Fibroblast of upper back skin (primary cell): ENCODE measurements at regions not wholly inside any gene's neighbourhood (a gene's known extent, or its start where the extent isn't known, plus 50 kb on each side); places are given as distances from the start of the nearest gene placed in this dataset.

Source experiments
- DNase-seq: peaks from one replicate; pipeline ENCODE4 v3.0.0-alpha.2; 2013

DNA sequence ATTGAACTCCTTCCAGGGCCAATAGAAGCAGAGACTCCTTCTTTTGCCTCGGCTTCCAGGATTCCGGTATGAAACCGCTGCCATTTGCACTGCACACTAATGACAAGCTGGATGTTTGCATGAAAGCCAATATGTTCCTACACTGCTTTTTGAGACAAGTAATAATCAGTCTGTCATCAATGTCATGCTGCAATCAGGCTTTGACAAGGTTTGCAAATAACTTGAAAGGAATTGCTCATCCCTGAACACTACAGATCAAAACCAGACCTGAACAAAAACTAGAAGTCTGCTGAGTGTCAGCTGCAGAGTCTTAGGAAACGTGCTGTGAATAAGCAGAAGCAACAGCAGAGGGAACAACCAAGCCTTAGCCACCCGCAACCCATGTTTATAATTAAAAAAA lies 720.7 kb upstream of the CXADR start:
- peak; percentile 36 for DNase-seq

DNA sequence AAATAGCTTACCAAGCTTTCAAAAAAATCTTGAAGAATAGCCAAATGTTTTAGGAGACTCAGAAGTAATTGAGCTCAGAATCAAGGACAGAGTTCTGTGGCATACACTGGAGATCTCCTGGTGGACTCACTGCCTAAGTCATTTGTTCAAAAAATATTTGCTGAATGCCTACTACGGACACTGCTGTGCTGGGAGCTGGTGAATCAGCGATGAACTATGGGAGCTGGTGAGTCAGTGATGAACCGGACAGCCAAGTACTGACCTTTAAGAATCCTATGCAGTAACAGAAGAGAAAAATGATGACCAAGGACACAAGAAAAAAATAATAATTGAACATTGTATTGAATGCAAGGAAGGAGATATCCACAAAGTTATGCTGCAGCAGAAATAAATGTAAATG lies 717.9 kb upstream of the CXADR start:
- peak; percentile 89 for DNase-seq

DNA sequence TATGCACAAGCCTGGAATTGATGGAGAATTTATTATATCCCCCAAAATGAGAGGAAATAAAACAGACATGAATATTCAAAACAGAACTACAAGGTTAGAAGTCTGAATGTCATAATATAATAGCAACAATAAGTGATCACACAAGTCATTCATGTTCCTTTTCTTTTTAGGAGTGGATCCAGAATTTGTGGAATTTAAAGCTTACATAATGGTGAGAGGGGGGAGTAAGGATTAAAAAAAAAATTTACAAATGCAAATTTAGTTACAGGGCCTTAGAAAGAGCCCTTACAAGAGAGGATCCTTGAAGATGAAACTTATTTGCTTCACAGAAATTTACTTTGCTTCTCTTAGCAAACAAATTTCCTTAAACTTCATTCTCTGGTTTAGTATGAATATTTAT lies 716.1 kb upstream of the CXADR start:
- DNase-seq = no peak

DNA sequence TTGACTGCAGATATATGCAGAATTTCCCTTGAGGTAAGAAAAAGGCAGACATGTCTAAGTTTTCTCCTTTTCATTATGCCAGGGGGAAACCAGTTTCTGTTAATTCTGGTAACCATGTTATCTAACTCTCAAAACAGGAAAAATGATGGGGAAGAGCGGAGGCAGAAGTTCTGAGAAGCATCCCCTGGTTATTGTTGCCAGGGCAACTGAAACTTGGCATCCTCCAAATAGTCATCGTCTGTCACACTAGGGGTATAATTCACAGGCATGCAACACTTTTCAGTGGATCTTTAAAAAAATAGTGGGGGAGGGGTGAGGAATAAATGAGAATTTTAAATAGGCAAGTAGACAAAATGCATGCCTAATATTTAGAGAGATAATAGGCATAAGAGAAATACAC lies 715.3 kb upstream of the CXADR start:
- no peak for DNase-seq

DNA sequence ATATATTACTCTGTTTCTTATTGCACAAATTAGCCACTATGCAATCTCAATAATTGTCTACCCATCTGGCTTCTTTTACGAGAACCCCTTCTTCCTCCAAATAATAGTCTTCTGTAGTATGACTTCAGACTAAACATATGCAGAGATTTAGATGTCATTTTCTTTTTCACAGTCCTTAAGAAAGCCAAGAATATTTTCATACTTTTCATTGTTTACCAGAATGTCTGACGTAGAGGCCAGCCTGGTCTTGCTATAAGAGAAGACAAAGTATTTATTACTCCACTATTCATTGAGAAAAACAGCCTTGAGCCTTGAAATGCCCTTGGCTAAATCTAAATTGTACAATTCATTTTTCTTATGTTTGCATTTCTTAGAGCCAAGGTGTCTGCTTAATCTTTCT lies 714.9 kb upstream of the CXADR start:
- no peak for DNase-seq

DNA sequence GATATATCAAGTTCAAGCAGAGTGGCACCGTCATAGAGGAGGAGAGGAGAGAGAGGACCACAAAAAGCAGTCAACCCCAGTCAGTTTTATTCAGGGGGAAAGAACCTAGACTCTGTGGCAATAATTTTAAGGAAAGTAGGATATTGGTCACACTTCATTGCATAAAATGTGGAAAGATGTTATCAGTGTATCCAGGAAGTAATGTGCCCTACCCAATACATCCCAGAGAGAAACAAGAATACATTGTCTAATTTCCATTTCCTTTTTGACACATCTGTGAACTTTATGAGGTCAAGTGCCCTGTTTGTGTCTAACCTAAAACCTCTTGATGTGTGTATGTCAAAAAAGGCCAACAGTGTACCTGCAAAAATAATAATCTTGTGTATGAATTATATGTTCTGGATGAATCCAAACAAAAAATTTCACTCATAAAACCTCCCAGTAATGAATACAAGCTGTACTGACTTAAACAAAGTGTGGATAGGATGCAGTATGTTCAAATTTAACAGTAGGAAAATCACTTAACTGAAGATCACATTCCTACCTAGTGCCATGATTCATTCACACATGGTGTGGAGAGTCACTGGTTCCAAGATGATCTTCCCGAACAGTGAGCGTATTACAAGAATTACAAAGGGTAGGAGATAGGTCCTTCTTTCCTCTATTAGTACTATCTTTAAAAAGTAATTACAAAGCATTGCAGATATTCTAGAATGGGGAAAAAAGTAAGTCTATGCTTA lies 712.1 kb upstream of the CXADR start:
- no peak for DNase-seq

DNA sequence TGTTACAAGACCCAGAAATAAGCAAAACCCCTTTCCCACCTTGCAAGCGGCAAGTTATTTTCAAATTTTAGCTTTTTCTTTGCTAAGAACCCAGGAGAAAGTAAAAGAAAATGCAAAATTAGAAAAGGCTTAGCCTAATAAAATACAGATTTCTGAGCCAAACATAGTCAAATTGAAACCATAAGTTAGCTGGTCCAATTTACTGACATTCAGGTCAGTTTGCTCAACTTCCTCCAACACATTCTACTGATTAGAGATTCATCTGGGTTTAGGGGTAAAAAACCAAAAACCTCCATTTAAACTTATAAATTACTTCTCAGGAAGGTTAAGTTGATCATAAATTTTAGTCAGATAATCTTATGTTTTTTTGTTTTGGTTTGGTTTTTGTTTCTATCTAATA lies 701.8 kb upstream of the CXADR start:
- no peak for DNase-seq

DNA sequence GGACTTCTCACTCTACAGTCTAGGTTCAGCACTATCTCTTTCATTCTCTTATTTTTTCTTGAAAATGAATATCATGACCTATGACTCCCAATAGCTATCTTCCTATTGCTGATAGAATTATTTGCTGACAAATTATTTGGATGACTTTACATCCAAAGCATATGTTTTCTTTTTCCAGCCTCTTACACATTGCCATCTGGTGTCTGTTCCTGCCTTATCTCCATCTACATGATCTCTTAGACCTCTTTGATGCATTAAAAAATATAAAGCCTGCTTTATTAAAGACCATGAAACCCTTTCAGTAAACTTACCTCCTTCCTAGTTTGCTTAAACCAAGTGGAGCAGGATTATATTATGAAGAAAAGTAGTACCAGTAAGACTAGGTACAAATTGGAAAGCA lies 700.9 kb upstream of the CXADR start:
- DNase-seq = no peak

DNA sequence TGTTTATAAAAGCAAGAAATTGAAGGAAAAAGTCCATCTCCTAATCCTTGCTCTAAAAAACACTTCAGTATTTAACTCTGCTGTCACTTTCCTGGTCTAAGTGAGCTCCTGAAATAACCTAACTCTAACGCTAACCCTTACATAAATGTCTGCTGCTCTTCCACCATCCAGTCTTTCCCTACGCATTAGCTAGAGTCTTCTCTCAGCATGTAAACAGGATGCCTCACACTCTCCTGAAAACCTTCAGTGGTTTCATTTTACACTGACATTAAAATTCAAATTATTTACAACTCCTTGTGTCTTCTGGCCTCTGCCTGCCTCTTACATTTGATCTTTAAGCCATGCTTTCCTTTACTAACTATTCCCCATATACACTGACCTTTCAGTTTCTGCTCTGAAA lies 697.6 kb upstream of the CXADR start:
- no peak for DNase-seq

DNA sequence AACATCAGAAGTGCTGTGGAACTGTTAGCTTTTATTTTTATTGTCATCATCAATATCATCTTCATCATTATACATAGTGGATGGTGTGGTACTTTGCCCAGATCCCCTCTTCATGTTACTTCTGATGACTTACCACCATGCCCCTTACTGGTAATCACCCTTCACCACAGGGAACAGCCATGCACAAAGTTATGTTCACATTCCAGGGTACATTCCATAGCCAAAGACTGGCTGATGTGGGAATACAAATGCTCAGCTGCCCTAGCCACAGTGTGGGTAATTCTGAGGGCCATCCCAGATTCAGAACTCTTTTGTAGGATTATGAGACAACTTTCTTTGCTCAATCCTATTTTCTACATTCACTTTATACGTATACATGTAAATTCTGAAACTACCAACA lies 691.3 kb upstream of the CXADR start:
- DNase-seq = peak; percentile 38

DNA sequence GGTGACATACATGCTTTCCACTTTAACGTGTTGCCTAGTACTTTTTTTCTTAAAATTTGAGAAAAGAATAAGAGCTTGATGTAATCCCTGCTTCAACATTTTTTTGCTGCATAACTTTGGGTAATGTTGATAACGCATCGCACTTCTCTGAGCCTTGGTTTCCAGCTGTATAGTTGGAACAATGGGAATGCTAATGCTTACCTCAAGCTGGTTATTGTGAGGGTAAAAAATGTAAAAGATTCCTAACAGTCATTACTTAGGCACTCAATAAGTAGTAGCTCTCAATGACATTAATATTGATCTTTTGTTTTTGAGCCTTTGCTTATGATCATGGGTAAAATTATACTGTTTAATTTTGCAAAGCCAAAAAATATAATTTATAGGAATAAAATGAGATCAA lies 683.3 kb upstream of the CXADR start:
- DNase-seq = no peak

DNA sequence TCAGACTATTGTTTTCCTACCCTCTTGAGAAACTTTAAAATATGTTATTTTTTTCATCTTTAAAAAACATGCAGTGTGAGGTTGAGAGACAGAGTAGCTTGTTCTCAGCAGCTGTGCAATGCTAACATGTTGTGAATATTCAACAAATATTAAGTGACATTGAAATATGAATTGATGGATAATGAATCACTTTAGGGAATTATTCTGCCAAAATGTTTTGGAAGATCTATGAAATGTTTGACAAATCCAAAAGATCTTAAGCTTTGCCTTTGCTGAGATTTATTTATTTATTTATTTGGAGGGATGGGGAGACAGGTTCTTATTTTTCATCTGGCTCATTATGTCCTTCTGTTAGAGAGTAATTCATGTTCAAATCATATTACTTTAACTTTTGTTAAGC lies 680.1 kb upstream of the CXADR start:
- no peak for DNase-seq

DNA sequence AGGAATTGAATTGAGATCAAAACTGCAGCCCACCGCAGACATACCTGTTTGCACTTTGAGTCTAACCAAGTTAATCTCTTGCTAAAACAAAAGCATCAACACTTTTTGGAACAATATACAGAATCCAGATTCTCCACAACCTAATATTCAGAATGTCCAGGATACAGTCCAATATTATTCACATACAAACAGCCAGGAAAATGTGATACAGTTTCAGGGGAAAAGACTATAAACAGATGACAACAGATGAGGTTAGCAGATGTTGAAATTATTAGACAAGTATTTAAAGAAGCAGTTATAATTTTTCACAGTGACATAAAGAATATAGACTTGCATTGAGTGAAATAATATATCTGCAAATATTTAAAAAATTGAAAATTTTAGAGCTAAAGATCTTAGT lies 678.1 kb upstream of the CXADR start:
- no peak for DNase-seq

DNA sequence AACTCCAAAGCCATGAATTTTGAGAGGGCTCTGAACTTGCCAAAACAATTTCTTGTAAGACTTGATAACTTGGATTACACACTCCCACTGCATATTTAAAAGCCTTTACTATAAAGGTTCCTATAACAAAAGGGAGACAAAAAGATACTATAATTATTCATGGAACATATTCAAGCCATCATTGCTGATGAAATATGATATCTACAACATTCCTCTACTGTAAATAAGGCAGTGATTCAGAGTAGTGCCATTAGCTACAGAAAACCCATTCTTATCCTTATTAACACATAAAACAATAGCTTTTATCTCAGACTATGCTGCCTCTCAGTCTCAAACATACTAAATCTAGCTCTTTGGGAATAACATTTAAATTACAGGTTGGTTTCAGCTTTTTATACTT lies 675.5 kb upstream of the CXADR start:
- DNase-seq = peak; percentile 32

DNA sequence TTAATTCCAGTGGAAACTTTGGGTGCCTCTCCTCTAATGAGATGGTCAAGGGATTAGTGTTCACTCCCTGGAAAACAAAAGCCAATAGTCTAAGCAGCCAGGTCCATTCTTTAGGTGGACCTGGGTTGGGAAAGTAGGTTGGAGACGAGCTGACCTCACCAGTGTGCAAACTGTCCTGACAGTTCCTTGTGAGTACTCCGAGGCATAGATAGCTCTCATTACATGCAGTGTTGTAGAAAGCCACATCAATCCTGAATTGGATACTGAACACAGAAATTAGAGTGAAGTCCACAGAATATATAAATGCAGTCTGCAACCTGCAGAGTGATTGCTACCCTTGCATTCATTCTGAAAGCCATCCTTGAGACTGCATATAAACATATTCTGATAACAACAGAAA lies 675.1 kb upstream of the CXADR start:
- DNase-seq = no peak

DNA sequence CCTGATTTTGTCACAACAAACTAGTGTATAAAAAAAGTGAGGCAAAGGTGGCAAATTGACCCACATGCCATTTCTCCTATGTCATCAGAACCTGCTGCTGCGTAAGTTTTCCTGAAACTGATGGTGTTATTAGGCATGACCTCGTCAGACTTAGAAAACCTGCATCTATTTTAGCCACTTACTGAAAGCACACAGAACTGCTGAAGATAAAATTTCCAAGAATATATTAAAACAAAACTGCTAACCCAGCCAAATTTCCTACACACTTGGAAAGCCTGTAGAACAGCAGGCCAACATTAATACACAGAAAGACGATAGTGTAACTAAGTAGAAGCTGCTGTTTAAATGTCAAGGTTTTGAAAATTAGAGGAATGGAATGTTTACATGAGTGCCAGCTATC lies 674.5 kb upstream of the CXADR start:
- peak; percentile 8 for DNase-seq

DNA sequence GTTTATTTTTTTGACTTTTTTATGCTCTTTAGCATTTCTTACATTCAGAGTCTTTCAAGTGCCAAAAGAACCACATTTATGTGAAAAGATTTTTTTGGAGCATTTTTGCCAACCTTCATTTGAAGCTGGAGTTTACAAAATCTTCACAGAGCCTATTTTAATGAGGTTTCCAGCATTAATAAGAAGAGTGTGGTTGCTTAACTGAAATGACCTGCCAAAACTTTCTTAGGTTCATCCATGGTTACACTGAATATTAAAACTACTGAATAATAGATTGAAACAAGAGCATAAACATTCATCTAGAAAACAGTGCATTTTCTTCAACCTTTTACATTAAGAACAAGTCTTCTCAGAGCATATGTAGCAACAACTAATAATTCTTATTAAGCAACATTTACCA lies 672.3 kb upstream of the CXADR start:
- no peak for DNase-seq

DNA sequence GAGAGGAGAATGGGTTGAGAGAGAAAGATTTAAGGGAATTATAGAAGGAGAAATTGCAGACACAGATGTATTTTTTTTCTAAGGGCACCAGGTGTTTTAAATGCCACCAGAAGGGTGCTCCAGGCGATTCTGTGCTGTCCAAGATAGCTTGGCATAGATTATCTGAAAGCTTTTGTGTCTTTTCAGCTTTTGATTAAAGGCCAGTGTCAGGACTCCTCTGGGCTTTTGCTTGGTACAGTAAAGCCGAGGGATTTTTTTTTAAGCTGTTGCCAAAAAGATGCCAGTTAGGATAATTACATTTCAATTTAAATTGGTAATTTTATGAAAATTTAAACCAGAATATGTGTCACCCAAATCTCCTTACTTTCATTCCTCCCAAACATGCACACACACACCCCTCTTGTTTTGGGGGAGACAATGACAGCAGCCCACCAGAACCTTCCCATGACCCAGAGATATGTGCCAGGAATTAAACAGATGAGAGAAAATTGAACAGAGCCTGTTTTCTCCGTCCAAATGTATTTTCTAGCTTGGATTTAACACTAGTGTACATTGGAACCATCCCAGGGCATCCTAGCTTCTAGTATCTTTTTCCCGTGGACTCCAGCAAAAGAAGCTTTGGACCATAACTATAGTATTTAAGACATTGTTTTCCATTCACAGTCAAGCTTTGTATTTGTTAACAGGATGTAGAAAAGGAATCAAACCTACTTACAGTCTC lies 670.7 kb upstream of the CXADR start:
- DNase-seq = no peak

DNA sequence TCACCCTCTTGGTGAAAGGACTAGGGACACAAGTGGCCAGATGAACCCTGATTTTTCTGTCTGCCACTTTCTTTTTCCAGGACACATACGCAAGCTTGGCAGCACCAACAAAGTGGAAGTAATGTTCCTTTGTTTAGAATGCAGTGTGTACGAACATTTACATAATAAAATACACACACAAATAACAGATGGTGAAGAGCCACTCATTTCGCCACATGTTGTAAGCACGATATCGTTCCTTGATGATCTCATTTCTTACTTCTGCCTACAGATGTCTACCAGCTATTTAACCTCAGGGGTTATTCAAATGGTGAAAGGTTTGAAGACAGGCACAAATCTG lies 670.2 kb upstream of the CXADR start:
- no peak for DNase-seq

DNA sequence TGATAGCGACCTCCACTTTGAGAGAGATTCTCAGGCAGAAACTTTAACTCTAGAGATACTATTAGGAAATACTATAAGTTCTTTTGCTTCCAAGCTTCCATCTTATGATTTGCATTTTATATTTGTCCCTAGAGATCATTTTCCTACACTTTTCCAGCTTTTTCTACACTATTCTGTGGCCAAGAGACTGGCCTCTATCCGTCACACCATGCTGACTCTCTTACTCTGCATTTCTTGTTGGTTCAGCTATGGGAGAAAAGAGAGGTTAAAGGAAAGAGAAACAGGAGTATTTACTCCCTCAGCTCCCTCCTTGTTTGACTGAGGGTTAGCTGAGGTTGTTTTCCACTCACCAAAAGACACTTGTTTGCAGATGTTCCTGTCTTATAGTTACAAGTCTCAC lies 665.6 kb upstream of the CXADR start:
- no peak for DNase-seq

DNA sequence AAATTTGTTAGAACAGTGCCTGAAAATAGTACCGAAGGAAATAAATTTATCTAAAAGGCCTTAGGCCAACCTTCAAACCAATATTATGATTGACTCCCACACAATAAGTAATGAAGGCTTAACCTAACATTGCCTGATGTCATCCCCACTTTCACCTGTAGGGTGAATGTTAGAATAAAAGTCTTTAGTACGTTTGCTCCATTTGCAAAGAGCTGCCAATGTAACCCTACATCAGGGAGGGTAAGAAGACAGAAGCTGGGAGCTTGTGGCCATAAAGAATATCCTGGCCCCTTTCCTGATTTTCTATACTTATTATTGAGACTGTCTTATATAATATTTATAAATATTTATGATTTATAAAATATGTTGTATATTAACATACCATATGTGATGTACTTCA lies 661.8 kb upstream of the CXADR start:
- no peak for DNase-seq

DNA sequence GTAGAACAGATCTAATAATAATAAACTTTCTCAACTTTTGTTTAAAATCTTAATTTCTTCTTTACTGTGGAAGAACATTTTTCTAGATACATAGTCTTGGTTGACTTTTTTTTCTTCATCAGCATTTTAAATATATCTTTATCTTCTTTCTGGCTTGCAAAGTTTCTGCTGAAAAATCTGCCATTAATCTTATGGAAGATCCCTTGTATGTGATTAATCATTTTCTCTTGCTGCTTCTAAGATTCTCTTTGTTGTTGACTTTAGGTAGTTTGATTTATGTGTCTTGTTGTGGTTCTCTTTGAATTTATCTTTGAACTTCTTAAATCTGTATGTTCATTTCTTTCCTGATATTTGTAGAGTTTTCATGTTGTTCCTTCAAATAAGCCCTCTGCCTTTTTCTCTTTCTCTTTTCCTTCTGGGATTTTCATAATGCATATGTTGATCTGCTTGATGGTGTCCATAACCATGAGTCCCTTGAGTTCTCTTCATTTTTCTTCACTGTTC lies 657.6 kb upstream of the CXADR start:
- no peak for DNase-seq

DNA sequence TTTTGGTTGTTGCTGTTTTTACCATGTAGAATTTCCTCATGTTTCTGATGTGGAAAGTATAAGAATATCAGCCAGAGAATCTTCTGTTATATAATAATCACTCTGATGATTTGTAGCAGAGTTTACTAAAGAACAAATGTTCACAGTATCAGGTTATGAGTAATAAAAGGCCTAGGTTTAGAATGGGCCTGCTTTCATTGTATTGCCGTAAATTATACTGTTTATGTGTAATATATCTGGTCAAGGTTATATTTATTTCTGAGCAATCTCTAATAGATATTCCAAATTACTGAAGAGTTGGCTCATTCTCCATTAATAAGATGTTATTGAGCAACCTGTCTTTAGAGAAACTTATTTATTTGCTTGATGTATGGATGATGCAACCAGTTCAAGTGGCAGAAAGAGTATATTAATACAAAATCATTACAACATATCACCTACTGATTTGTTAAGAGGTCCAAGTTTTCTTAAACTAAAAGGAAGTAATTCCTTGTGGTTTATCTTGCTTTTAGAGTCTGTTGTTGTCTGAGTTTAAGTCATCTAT lies 649.4 kb upstream of the CXADR start:
- DNase-seq = no peak

DNA sequence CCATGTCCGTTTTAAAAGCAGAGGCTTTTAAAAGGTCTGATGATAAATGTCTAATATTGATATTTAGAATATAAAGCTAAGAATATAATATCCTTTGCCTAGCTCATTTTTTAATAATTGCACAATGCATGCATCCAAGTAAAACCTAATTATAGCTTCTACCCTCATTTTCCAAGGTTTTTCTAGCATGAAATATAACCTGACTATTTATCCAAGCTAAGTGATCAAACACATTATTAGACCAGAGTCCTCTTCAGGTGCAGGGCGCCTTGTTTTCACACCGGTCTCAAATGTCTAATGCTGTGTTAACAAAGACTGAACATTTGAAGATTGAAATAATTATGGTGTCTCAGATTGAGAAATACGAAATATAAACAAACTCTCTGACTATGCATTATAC lies 648.9 kb upstream of the CXADR start:
- no peak for DNase-seq

DNA sequence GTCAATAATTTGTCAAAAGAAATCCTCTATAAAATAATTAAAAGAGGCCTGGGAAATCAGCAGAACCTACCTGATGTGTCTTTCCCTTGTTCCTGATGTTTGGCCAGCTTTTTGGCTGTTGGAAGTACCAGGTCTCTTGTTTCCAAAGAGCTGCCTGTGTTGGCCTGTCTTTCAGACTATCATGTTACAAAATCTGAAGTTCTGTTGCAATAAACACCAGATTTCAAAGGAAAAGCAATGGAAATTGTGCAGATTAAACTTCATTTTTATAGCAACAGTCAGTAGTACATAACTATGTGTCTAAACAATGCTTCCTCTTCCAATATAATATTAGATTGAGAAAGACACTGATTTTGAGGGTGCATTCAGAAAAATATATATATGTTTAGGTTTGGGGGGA lies 647.2 kb upstream of the CXADR start:
- DNase-seq = no peak
